NCI-H345 (cell line): ENCODE measurements at regions not wholly inside any gene's neighbourhood (a gene's known extent, or its start where the extent isn't known, plus 50 kb on each side); places are given as distances from the start of the nearest gene placed in this dataset.

ENCODE experiments used
- DNase-seq: peaks from one replicate; lab custom pipeline; 2025; lab: John Stamatoyannopoulos, UW

DNA sequence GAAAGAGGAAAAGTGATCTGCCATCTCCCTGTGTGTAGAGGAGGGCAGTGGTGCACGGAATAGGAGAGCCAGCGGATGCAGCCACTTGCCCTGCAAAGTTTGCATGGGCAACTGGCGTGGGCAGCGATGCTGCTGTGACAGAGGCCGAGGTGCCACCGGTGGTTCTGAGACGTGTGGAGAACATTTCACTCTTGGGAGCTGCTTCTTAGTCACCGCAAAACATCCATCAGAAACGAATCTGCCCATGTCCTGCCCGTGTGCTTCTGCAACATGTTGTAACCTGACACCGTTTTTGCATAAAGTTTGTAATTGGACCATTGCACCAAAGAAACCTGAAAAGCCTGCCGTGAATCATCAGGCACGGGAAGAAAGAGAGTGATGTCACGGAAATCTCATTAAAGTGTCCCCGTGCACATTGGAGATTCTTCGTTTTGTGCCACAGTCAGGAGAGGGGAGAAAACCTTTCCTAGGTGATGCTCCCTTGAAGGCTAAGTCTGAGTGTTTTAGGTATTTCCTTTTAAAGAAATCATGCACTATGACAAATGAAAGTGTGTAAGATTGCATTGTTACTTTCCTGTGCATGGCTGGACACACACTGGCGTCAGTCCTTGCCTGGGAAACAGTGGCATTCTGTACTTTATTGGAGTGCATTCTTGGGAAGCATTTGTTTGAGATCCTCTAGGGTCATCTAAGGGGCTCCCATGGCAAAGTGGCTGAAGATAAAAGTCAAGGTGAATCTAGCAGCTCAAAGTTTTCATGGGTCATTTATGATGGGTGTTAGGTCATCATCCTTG, 302.6 kb downstream of the KLF6 start:
- peak; percentile 11 for DNase-seq

DNA sequence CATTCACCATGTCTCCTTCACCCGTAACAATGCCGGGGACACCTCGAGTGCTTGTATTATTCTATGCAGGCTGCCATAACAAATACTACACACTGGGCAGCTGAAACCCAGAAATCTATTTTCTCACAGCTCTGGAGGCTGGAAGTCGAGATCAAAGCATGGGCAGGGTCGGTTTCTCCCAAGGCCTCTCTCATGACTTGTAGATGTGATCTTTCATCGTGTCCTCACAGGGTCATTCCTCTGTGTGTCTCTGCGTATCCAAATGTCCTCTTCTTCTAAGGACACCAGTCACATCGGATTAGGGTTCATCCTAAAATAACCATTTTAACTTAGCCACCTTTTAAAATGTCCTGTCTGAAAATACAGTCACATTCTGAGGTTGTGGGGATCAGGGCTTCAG, 303.5 kb downstream of the KLF6 start:
- DNase-seq = no peak

DNA sequence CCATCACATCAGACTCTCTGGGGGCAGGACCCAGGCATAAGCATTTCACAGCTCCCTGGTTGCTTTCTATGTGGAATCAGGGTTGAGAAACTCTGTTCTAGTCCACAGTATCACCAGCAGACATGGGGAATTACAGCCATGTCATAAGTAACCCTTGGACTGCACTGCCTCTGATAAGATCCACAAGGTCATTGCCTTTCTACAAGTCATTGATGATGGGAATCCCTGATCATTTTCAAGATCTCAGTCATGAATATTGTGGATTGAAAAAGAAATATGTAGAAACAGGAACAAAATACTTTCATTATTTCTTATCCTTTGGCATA, 304.1 kb downstream of the KLF6 start:
- DNase-seq = no peak

DNA sequence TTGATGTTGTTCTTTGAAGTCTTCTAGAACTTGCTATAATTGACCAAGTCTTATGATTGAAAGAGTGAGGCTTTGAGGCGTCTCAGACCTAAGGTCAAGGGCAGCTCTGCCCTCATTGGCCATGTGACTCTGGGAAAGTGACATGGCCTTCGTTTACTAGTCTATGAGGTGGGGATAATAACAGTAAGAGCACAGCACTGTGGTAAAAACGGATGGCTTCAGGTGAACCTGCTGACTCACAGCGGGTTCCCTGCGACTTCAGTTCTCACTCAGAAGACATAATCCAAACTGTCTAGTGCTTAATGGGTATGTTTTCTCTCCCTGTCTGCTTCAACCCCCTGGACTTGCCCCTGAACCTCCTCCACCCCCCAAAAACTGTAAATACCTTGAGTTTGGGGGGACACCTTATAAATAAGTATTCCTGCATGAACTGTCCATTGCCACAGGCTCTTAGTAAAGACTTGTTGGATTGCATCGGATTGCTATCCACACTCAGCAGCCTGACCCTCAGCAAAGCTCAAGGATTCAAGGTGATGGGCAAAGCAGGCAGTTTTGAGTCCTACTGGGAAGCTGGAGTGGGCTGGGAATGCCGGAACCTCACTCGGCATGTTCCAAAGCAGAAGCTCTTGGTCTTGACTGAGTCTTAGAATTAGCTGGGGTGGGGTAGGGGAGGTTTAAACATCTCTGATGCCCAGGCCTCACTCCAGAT, 304.6 kb downstream of the KLF6 start:
- DNase-seq = no peak

DNA sequence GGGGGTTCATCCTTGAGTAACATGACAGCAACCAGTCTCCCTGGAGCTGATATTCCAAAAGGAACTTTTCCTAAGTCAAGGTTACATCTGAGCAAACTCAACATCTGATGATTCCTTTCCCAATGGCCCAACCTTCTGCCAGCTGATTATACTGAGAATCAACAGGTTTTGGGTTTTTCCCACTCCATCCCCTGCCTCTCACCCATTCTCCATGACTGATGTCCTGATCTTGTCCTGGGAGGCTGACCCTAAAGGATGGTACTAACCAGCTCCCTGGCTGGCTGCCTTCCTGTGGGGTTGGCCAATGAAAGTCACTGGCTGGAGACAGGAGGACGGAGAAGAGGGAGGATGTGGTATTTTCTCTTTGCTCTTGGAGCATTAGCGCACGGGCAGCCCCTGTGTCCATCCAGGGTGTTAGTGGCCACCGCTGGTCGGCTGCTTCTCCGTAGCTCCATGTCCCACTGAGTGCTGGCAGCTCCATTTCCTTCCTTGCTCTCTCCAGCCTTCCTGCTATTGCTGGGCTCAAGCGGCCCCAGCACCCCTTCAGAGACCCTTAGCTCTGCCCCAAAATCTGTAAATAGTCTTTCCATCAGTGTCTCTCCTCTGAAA, 306.2 kb upstream of the PITRM1 start:
- no peak for DNase-seq

DNA sequence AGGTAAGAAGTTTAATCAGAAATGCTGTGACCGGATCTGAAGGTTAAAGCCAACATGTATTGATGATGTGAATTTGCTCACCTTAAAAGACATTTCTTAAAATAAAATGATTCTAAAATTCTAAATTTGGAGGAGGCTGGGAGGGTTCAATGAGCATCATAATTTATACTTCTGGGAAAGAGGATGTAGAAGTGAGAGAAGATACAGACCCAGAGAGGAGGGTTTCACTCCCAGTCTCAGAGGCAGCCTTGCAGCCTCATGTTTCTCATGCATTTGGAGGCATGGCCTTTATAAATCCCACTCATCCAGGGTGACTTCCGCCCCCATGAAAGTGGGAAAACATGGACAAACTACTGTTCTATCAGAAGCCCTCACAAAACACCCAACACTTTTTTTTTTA, 305.6 kb upstream of the PITRM1 start:
- DNase-seq = no peak

DNA sequence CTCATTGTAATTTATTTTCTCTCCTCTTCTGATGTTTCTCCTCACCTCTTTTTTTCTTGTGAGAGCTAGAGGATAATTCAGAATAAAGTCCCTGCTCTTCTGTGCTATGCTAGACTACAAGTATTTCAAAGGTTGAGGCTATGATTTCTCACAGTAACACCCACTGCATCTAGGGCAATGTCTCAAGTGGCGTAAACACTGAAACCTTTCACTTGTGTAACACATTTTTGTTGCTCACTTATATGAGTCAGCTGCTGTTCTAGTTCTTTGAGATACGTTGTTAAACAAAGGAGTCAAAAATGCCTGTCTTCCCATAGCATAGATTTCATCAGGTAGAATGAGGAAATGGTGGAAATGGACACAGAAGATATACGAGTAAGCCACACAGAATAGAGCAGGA, 305.1 kb upstream of the PITRM1 start:
- no peak for DNase-seq

DNA sequence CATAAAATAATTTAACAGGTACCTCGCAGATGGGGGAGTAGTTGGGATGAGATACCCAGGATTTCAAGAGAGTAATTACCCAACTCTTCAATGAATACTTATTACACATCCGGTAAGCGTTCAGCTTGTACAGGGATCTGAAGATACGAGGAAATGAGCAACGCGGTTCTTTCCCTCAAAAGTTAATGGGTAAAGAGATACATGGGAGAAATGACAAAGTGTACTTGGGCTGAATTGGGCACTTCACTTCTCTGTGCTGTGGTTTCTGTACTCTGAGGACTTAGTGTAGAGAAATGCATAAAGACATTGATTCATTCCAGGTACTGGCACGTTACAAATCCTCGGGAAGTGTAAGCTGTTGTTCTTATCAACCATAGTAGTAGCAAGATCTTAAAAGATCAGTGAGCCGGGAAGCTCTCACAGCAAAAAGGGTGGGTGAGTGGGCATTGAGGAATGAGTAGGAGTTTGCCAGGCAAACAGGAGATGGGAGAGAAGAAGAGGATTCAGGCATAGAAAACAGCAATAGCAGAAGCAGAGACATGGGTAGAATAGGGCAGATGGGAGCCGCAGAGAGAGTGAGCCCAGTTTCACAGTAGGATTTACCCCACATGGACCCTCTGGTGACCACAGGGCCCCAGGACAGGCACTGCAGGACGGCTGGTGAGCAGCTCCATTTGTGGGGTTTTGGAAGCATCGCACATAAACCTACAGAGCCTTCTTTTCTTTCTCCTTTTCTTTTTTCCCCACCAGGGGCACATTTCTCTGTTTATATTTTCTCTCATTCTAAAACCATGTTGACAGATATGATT, 304.3 kb upstream of the PITRM1 start:
- no peak for DNase-seq

DNA sequence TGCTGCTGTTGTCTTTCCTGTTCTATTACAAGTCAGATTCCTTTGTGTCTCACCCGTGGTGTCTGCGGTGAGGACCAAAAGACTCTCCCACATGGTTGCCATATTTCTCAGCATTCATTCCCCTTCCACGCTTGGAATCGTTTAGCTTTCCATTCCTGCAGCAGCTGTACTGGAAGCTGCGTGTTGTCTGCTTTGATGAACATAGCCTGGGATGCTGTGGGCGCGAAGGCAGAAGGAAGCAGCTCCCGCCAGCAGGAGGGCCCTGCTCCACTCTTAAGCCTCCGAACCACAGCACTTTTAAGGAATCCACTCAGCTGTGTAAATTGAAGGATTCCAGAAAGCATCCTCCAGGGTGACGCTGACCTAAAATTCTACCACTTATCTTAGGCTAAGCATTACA, 303.6 kb upstream of the PITRM1 start:
- no peak for DNase-seq

DNA sequence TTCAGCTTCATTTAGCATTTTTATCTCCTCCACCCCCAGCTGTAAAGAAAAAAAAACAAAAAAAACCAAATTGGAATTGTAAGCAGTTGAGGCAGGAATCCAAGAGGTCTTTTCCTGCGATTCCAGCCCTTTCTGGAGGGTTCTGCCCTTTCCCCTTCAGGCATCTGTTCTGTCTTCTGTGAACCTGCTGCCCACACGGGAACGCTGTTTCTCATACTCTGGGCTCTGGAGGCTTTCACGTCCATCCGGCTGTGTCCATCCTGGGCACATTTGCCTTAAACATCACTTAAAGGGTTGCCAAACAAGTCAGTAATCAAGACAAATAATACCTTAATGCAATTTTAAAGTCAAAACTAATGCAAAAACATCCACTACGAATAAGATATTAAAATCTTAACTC, 302.8 kb upstream of the PITRM1 start:
- no peak for DNase-seq

DNA sequence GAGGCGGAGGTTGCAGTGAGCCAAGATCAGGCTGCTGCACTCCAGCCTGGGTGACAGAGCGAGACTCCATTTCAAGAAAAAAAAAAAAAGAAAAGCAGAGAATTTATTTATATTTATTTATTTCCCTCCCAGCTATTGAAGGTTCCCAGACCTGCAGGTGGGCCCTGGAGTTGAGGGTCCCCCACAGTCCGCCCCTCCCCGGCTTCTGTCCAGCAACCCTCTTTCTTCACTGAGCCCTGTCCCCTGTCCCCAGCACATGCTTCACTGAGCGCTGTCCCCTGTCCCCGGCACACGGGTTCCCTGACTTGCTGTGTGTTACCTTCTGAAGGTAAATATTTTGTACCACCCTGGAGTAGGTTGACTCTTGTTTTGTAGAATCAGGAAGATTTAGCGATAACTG, 301.7 kb upstream of the PITRM1 start:
- no peak for DNase-seq

DNA sequence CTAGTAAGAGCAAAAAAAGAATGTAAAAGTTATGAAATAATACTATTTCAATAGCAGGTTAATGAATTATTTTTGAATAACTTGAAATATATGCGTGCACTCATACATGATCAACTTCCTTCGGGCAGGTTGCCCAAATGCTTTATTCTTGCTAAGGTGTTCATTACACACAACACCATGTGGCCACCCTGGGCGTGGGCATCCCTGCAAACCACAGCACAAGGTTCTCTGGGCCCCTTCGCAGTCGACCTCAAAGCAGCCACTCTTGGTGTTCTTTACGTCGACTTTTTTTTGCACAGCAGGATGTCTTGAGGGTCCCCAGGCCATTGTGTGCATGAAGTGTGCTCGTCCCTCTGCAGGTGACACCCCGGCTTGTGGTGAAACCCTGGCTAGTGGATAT, 300.7 kb upstream of the PITRM1 start:
- no peak for DNase-seq

DNA sequence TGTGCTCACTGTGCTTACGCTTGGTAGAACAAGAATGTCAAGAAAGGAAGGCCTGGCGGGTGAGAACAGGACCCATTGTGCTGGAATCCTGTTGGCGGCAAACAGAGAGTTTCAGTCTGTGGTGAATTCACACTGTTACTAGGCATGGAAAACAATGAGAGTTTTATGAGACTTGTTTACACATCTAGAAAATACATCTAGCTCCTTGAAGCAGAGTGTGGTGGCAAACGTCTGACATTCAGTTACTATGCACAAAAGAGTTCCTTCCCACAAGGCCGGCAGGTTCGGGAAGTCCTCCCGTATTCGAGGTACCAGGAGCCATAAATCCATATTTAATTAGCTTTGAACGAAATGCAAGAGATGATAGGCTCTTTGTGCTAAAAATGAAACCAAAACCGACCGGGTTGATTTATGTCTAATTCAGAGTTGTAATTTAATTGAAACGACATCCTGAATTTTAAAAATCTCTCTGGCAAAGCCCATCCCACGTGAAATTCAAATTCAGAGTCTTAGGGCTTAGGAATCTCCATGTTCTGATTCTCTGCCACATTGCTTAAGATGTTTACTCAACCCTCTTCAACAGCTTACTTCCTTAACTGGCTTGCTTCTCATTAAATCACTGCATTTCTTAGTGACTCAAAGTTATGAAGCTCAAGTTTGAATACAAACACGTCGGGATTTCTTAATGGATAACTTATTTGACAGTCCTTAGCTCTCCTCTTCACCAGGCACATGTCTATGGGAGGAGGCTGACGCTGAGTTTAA, 299.9 kb upstream of the PITRM1 start:
- no peak for DNase-seq

DNA sequence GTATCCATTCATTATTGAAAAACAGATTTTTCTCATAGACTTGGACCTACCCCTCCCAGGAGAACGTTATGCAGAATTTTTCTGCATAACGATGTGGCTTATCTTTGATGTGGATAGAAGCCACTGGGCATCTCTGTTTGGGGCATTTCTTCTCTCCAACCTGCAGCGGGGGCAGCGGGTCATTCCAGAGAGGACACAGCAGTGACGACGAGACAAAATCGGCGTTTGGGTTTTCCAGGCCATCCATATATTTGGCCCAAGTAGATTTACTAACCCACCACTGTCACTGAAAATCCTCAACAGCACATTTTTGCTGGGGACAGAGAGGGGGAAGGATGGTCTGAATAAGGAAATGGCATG, 299.3 kb upstream of the PITRM1 start:
- DNase-seq = no peak

DNA sequence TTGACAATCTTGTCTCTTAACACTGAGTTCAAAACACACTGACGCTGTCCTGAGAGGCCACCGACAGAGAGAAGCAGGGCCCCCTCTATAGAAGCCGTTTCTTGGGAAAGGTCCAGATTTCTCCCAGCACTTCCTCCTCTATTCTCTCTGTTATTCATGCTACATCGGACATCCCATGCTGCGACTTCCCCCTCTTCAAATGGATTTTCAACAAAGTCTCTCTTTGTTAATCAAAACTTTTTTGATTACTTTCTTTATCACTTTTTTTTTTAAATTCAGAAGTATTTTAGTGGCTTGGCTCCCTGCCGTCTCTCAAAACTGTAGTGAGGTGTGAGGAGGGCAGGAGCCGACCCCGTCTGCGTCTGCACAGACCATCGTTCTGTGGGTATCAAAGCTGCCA, 298.9 kb upstream of the PITRM1 start:
- DNase-seq = no peak

DNA sequence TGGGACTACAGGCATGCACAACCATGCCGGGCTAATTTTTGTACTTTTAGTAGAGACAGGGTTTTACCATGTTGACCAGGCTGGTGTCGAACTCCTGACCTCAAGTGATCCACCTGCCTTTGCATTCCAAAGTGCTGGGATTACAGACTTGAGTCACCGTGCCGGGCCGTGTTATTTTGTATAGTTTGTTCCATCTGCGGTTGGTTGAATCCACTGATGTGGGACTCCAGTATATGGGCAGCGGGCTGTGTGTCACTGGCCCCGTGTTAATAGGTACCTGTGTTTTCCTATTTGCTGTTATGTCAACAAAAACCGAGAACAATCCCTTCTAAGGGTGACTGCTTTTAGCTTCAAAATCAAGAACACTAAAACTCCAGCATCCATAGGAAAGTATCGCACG, 297.6 kb upstream of the PITRM1 start:
- DNase-seq = no peak

DNA sequence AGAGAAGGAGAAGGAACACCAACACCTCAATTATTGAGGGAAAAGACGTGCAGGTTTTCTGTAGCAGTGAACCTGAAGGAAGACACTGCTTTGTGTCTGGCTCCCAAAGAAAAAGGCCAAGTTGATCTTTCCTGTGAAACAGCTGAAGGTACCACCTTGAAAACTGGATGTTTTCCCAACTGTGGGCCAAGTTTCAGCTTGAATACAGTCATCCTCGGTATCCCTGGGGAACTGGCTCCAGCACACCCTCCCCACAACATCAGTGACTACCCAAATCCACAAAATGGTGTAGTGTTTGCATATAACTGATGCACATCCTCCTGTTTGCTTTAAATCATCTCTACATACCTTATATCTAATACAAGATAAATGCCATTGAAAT, 297.0 kb upstream of the PITRM1 start:
- DNase-seq = no peak

DNA sequence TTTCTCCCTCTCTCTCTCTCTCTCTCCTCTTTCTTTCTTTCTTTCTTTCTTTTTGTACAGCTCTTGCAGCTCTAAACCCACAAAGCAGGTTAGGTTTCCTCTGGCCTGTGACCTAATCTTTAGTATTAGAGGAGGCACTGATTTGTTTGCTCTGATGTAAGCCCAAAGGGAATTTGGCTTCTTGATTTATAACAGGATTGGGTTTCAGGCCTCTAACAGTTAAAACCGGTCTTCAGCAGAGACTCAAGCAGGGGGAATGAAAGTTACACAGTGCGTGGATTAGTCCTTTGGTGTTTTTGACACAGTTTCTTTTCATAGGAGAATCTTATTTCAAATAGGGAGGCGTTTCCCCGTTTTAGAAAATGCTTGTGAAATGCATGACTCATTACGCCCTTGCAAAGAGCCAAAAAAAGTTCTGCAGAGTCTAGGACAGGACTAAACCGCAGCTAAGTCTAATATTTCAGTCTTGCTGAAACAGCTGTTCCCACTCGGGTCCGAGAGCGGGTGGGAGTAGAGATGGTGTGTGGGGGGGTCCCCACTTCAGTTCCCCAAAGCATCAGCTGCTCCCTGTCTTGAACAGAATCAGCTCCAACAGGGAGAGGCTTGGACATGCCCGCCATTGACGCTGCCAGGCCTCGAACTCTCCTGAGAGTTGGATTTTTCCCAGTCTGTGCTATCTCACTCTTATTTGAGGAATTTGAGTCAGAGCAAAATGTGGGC, 296.5 kb upstream of the PITRM1 start:
- no peak for DNase-seq

DNA sequence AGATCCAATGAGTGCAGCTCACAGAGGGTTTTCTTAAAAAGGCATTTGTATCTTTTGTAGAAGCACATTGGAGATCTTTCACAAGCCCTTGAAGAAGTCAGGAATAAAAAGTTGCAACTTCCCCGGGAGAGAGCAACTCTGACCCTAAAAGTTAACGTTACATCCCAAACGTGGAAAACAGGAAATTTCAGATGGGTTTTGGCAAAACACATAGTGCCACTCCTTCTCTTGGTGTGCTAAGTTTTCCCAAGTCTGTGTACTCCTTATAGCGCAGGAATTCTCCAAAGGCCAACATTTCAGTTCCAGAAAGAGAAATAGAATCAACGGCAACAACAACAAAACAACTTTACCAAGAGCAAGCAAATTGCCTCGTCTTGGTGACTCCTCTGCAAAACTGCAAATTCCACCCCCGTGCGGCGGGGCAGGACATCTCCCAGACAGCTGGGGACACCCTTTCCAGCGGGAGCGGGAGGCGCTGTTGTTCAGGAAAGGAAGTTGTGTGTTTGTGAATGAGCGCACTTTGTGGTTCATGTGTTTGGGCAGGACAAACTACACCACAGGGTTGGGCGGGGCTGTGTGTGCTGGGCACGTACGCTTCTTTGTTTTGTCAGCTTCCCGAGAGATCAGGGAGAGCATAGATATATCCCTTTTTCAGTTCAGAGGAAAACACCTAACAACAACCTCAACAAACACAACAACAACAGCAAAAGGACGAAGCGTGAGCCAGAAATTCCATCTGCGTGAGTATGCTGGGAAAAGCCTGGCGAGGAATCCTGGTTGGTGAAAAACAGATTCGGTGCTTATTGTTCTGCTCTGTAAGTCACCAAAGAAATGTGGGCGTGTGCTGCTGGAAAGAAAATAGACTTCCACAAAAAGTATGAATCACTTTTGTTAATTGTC, 294.7 kb upstream of the PITRM1 start:
- DNase-seq = no peak

DNA sequence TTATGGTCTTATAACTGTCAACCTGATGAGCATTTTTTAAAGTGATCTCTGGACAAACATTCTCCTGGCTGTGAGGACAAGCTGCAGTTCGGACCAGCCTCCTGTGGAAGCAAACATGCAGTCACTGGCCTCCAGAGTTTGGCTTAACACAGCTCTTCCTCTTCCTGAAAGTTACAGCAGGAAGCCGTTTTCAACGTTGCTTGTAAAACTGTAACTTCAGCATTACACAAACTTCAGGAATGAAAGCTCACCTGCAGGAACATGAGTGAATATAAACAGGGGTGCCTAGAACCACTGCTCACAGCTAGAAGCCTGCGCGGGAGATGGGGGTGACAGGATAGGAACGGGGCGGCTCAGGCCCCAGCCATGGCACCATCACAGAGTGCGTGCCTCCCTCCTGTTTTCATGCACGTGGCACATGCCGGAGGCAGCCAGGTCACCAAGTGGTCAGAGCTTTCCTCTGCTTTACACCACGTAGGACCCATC, 292.9 kb upstream of the PITRM1 start:
- no peak for DNase-seq
